ENCODE measurements at regions not wholly inside any gene's neighbourhood (a gene's known extent, or its start where the extent isn't known, plus 50 kb on each side); places are given as distances from the start of the nearest gene placed in this dataset.

- TF ChIP-seq CTCF (IDR thresholded peaks at IDR 0.05) (no peak), POLR2A (IDR thresholded peaks at IDR 0.05) (no peak)
Measured at GRCh38 chr10:29731760-29732159, 97.0 kb upstream of the SVIL start.
